ENCODE measurements at regions not wholly inside any gene's neighbourhood (a gene's known extent, or its start where the extent isn't known, plus 50 kb on each side); places are given as distances from the start of the nearest gene placed in this dataset.

- Histone ChIP-seq H3K36me3 (ENCODE audit: control insufficient read depth in 2 of 2, extremely low read depth in 1 of 2, insufficient read depth in 2 of 2, low read length in 2 of 2) (no peaks in the 10 kb centered on the region), H3K4me3 (replicated peaks in 1 of 3; ENCODE audit: insufficient read depth in 1 of 3, low read depth in 1 of 3, low read length in 3 of 3) (no peak overlapping the region), H3K4me1 (ENCODE audit: control insufficient read depth, extremely low read depth, insufficient read depth, low read length) (peaks cover 12% of the 10 kb centered on the region), H3K4me2 (ENCODE audit: insufficient read depth, low read length) (no peak overlapping the region), H2AFZ (ENCODE audit: low read depth, low read length) (no peak overlapping the region), H3K9ac (replicated peaks; ENCODE audit: extremely low read depth, insufficient read depth, low read length) (no peak overlapping the region), H3K27ac (ENCODE audit: insufficient read depth, low read depth, low read length) (peak overlapping the region; percentile 63), H3K27me3 (ENCODE audit: control insufficient read depth in 2 of 2, insufficient read depth in 2 of 2, low read length in 2 of 2) (no peaks in the 10 kb centered on the region), H3K9me3 (replicated peaks; ENCODE audit: control insufficient read depth, insufficient read depth, low read length) (no peaks in the 10 kb centered on the region), H3K79me2 (ENCODE audit: control insufficient read depth, insufficient read depth, low read length) (no peaks in the 10 kb centered on the region), H4K20me1 (replicated peaks; ENCODE audit: control insufficient read depth, extremely low read depth, insufficient read depth, low read length) (no peaks in the 10 kb centered on the region), H3K9me1 (replicated peaks; ENCODE audit: control insufficient read depth, extremely low read depth, insufficient read depth, low read length) (no peaks in the 10 kb centered on the region)
- no TSS peak for BruUV-seq (replicated peaks)
- ChIA-PET CTCF (interaction anchor here (1.1 to 1.2 kb wide), 2 partner anchors 10 to 106 kb away, joined by 3 to 4 read pairs; no protein-coding TSS in a partner anchor), POLR2A (no interaction called here)
- TF ChIP-seq EZH2 (IDR thresholded peaks at IDR 0.05; ENCODE audit: borderline replicate concordance, low read depth, low read length, severe bottlenecking) (no peak), POLR2AphosphoS5 (IDR thresholded peaks at IDR 0.05; ENCODE audit: insufficient read depth, low read depth, low read length) (peak; percentile 37), MAX (IDR thresholded peaks at IDR 0.05; ENCODE audit: insufficient read depth, insufficient read length) (no peak), MYC (IDR thresholded peaks at IDR 0.05; ENCODE audit: low read depth, low read length) (no peak), GATA2 (IDR thresholded peaks at IDR 0.05; ENCODE audit: insufficient read depth, insufficient read length, low read depth, low read length) (no peak), JUN (IDR thresholded peaks at IDR 0.05; ENCODE audit: borderline replicate concordance, insufficient read depth, insufficient read length, low read depth) (peak; percentile 44), FOS (IDR thresholded peaks at IDR 0.05; ENCODE audit: borderline replicate concordance, insufficient read depth, low read length) (peak; percentile 48), POLR2A (IDR thresholded peaks at IDR 0.05; ENCODE audit: low read depth, low read length) (no peak)
- TF ChIP-seq, protein P1, sequence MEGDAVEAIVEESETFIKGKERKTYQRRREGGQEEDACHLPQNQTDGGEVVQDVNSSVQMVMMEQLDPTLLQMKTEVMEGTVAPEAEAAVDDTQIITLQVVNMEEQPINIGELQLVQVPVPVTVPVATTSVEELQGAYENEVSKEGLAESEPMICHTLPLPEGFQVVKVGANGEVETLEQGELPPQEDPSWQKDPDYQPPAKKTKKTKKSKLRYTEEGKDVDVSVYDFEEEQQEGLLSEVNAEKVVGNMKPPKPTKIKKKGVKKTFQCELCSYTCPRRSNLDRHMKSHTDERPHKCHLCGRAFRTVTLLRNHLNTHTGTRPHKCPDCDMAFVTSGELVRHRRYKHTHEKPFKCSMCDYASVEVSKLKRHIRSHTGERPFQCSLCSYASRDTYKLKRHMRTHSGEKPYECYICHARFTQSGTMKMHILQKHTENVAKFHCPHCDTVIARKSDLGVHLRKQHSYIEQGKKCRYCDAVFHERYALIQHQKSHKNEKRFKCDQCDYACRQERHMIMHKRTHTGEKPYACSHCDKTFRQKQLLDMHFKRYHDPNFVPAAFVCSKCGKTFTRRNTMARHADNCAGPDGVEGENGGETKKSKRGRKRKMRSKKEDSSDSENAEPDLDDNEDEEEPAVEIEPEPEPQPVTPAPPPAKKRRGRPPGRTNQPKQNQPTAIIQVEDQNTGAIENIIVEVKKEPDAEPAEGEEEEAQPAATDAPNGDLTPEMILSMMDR (IDR thresholded peaks at IDR 0.05; ENCODE audit: extremely low read depth in 1 of 2, insufficient read depth in 1 of 2, low read depth in 1 of 2, low read length in 2 of 2), result no peak
- FAIRE-seq, result no peak
- intact Hi-C loops (cut with micrococcal nuclease) (loop anchor here (1.0 to 2.0 kb wide), 2 partner anchors 8 to 74 kb away; partner anchors contain the start of gene MARCHF4), dilution Hi-C loops (cut with MboI; ENCODE audit: extremely low pct_ligation_motif_present, low sequenced_read_pairs) (no loop called here)
- DNase-seq (ENCODE audit: low read depth, low spot score), result peak; percentile 59
These were observed 73.4 kb downstream of the MARCHF4 start for GRCh38 chr2:216298719-216299495.
